ENCODE measurements at regions not wholly inside any gene's neighbourhood (a gene's known extent, or its start where the extent isn't known, plus 50 kb on each side); places are given as distances from the start of the nearest gene placed in this dataset.
"Not testable (repeated sequence)": the region's sequence is repeated elsewhere in the genome, so short reads cannot be mapped to it uniquely, and the experiment has no call there.

DNA sequence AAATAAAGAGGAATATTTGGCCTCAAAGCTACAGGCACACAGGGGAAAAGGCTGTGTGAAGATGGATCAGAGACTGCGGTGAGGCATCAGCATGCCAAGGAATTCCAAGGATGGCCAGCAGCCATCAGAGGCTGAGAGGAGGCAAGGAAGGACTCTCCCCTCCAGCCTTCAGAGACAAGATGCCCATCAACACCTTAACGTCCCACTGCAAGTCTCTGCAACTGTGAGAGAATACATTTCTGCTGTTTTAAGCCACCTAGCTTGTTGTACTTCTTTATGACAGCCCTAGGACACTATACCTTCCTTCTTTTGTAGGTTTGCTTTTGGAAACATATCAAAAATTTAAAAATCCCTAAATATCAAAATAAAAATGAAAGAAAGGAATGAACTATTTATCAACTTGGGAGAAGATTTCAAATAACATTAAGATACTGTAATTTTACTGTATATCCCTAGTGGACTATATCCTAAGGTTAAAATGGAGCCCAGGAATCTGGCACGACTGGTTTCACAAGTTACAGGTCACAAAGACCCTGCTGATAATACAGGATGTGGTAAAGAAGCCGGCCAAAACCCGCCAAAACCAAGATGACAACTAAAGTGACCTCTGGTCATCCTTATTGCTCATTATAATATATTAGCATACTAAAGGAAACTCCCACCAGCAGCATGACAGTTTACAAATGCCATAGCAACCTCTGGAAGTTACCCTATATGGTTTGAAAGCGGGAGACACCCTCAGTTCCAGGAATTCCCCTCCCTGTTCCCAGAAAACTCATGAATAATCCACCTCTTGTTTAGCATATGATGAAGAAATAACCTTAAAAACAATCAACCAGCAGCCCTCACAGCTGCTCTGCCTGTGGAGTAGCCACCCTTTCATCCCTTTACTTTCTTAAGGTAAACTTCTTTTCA lies 185.2 kb downstream of the AVL9 start:
- no peak for DNase-seq

DNA sequence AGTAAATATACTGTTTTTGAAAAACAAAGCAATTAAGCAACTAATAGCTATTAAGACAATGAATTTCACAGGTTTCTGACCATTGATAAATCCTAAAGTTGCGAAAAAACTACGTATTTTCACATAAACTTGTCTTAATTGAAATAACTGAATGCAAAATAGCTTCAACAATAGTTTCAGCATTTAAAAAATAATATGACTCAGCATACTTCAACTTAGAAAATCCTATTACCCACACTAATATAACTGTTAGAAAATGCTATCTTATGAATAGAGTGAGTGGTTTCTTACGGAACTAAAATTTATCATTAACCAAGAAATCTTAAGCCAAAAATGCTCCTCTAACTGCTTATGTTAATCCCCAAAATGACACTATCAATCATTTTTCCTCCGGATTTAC lies 183.9 kb downstream of the AVL9 start:
- no peak for DNase-seq

DNA sequence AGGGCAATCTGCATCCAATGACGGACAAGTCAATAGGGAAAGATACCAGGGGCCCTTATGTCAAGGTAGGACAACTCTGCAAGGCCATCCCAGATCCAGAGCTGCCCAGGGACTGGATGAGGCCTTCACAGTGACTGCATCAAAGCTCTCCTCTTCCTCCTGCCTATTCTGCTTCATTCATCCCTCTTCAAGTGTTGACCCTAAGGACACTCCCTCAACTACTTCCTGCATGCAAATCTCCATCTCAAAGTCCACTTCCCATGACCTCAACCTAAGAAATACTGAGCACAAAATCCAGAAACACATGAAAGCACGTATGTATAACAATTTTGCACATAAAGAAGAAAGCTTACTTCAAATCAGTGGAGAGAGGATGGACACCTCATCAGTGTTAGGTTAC lies 182.3 kb downstream of the AVL9 start:
- DNase-seq = no peak

DNA sequence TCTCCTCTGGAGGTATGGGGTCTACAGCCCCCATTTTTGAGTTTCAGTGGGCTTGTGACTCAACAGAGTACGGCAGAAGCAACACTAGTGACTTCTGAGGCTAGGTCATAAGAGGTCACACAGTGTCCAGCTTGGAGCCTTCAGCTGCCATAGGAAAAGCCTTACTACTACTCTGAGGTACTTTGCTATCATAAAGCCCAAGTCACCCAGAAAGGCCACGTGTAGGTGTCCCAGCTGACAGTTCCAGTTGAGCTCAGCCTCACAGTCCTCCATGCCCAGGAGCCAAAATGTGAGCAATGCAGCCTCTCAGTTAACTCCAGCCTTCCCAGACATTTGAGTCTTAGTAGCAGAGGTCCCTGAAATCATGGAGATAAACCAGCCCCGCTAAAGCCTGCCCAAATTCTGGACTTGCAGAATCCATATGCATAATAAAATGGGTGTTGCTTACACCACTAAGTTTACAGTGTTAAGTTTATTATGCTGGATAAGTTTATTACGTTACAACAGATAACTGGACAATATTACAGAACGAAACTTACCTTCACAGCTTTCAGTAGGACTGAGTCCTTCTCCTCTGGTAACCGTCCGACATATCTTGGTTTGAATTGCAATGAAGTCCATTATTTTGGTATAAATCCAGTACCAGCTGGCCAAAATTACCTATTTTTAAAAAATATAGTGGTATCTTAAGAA lies 181.1 kb downstream of the AVL9 start:
- DNase-seq = no peak

DNA sequence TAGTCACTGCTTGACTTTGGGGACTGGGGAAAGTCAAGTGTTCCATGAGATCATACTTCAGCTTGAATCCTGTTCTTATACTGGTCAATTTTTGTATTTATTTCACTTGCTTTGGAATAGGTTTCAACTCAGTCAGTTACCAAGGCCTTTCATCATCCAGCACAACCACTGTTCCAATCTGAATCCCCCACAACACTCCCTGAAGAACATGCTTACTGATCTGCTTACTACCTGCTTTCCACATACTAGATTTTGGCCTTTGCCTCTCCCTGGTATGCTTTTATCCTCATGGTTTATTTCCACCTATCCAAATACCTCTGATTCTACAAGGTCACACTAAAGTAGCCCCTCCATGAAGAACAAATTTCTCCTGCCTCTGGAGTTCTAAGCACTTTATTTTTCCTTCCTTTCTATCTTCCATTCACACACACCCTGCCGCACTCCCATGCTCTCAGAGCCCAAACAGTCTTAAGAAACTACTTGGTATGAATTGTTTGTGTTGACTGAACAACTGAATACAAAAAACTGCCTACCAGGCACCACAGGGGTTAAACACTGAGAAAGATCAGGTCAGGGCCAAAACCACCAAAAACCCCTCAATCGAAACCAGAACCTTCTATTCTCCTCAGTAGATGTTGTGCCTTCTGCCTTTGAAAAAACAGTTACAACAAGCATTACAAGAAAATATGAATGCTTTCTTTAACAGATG lies 178.1 kb downstream of the AVL9 start:
- no peak for DNase-seq

DNA sequence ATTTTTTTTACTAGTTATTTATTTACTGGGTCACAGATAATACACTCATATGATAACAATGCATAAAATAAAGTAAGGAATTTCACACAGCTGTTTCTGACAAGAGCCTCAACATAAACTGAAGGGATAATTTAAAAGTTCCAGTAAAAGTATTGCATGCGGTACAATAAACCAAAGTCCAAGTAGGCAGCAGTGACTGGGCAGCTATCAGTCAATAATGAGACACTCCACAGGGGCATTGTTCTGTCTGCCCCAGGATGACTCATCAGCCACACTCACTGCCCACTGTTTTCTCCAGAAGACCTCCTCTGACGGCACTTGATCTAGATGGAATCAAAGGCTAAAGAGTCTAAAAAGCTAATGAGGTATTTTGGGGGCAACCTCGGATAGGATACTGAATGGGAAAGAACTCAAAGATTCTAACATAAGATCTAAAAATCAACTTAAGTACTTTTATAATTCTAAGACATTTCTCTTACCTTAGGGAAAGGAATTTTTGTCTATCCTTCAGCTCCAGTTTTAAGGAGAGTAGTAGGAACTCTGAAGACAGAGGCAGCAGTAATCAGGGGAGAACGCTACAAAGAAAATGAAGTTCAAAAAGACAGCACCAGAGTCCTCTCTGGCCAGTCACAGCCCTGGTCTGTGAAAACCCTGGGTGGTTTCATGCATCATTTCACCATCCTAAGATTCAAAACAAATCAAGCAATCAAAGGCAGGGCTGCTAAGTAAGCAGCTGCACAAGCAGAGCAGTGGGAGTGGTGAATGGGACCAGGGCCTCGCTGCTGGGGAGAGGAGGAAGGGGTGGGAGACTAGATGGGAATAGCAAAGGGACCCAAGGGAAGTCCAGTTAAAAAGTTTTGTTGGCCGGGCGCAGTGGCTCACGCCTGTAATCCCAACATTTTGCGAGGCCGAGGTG lies 175.1 kb downstream of the AVL9 start:
- DNase-seq = no peak

DNA sequence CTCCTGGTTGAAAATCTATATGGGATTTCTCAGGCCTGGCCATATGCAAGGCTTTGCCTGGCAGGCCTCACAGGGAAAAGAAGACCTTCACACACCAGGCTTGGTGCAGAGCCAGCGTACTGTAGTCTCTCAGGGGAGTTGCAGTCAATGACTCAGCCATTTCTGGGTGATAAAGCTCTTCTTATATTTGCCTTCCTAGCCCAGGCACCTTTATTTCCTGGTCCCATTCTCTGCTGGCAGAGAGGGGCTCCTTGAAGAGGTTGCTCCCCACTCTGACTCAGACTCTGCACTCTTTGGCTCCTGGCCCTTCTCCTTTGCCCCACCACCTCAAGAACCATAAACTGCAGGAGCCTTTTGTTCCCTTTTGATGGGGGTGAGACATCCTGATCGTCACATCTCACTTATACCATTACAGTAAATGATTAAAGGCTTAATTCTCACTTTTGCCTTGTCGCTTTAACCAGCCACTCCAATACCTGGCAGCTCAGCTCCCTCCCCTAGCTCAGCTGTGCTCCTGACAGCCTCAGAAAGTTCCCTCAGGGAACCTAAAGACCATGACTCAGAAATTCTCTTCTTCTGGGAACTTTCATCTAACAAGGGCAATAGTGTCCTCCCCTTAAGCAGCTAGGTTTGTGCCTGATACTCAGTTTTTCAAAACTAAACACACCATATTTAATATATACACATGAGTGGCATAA lies 174.0 kb downstream of the AVL9 start:
- DNase-seq = peak; percentile 89

DNA sequence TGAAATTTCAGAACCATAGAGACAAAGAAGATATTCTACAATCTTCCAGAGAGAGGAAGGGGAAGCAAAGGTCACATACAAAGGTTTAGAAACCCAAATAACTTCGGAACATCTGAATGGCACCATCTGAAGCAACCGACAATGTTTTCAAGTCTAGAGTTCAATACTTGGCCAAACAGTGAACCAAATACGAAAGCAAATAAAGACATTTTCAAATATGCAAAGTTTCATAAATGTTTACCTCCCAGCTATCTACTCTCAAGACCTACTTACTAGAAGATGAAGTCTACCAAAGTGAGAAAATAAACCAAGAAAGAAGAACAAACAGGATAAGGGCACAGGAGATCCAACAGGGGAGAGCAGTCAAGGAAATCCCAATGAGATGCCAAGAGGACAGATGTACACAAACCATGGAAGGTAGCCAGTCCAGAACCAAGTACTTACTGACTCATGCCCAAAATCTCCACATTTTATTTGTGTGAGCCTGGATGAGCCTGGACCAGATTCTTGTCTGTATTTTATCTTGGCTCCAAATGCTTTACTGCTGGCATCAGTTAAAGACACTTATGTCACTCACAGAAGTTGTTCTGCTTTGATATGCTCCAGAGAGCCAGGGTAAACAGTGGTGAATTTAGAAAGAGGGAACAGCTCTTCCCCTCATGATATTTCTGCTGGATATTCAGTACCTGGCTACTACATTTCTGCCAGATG lies 173.3 kb downstream of the AVL9 start:
- DNase-seq = peak; percentile 96

DNA sequence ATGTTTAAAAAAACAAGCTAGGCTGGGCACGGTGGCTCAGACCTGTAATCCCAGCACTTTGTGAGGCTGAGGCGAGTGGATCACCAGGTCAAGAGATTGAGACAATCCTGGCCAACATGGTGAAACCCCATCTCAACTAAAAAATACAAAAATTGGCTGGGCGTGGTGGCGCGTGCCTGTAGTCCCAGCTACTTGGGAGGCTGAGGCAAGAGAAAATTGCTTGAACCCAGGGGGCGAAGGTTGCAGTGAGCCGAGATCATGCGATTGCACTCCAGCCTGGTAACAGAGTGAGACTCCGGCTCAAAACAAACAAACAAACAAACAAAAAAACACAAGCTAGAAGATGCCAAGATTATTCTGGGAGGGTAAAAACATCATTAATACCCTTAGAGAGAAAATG lies 172.3 kb downstream of the AVL9 start:
- DNase-seq = not testable (repeated sequence)

DNA sequence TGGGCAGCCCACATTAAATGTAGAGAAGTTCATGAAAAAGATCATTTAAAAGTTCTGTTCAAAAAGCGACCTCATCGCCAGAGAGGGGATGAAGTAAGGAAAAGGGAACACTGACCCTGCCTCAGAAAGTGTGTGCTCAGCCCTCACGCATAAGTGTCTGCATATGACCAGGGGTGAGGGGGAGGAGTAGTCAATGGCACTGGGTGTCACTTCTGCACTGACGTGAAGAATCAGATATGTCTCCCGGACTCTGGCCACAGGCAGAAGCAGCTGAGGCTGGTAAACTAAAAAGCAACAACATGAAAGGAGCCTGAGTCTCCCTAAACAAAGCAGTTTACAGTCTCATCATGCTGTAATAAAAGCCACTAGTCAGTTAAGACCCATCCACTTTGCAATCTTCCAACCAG lies 168.5 kb downstream of the AVL9 start:
- DNase-seq = not testable (repeated sequence)

DNA sequence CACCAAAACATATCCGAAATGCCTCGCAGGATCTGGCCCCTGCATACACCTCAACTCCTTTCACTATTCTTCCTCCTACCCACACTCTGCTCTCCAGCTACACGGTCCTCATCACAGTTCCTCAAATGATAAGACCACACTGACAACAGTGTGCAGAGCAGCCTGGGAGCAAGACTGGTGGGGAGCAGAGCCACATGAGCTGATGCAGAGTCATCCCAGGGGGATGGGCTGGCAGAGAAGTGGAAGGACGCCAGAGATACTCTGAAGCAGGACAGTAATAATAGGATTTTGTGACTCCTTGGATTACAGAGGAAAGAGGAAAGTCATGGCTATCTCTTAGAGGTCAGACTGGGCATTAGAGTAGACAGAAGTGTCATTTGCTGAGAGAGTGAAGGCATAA lies 167.2 kb downstream of the AVL9 start:
- not testable (repeated sequence) for DNase-seq

DNA sequence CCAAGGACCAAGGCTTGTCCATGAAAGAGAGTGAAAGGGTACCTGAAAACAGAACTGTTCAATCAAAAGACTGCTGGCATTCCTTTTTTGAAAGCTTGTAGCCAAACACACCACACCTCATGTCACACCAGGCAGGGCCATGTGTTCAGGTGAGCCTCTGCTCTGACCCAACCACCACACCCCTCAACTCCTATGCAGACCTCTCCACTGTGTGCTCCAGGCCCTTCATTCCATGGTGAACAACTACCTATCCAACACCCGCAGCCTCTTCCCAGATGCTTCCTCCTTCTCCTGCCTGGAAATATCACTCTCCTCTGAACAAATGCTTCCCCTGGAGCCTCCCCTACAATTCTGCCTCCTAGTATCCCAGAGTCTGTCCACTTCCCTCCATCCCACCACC lies 166.6 kb downstream of the AVL9 start:
- DNase-seq = no peak

DNA sequence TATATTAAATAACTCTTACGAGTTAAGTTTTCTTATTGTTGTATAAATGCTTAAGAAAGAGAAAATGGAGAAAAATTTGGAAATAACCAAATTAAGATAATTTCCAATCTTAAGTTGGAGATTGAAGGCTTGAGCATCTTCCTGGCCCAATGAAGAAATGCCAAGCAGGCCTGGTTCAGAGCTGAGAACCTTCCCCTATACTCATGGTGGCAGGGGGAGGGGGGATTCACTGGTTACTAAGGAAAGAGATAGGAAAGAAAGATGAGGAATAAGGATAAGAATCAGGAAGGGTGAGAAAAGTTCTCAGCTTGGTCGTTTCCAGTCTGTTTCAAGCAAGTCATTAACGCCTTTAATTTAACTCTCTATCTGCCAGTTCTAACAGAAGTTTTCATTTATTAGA lies 166.2 kb downstream of the AVL9 start:
- no peak for DNase-seq

DNA sequence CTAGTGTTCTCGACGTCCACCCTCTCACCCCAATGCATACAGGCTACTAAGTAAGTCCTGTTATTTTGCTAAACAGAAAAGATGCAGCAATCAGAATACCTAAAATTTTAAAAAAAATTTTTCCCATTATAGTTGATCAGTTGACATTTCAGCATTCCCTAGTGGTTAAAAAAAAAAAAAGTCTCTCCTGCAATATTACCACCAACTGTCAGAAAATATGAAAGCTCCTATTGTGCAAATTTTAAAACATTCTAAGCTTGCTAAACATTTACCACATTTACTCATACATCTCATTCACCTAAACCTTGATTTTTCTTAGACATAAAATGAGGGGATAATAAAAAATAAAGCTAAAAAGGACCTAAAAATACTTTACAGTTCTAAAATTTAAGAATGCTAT lies 165.6 kb downstream of the AVL9 start:
- DNase-seq = no peak

DNA sequence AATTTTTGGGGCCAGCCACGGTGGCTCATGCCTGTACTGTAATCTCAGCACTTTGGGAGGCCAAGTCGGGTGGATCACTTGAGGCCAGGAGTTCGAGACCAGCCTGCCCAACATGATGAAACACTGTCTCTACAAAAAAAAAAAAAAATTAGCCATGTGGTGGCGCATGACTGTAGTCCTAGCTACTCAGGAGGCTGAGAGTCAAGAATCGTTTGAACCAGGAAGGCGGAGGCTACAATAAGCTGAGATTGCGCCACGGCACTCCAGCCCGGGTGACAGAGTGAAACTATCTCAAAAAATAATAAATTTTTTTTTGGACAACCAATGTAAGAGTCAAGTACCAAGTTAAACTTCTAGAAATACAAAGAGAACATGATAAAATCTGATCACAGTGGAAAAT lies 164.6 kb downstream of the AVL9 start:
- no peak for DNase-seq

DNA sequence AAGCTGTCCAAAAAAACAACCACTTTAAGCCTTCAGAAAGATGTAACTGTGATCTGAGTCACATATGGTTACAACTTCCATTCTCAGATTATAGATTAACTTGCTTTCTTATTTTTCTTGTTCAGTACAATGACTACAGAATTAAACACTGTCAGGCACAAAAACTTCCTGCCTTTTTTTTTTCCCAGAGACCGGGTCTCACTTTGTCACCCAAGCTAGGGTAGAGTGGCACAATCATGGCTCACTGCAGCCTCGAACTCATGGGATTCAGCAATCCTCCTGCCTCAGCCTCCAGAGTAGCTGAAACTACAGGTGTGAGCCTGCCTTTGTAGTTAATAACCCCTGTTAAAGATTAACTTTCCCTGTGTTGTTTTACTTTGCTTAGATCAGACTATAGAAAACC lies 163.2 kb downstream of the AVL9 start:
- DNase-seq = no peak

DNA sequence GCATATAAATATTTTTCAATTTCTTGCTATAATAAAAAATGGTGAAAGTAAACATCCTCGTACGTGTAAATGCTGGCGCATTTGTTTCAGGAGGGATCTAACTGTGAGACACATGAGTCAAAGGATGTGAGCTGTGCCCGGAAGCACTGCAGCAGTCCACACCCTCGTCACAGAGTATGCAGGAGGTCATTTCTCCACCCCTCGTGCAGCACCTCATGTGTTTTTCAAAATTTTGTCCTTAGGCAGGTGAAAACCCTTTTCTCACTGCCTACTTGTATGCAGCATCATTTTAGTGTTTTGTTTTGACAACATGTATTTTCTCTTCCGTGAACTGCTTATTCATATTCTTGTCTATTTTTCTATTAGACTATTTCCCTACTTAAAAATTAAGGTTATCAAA lies 162.7 kb downstream of the AVL9 start:
- DNase-seq = no peak

DNA sequence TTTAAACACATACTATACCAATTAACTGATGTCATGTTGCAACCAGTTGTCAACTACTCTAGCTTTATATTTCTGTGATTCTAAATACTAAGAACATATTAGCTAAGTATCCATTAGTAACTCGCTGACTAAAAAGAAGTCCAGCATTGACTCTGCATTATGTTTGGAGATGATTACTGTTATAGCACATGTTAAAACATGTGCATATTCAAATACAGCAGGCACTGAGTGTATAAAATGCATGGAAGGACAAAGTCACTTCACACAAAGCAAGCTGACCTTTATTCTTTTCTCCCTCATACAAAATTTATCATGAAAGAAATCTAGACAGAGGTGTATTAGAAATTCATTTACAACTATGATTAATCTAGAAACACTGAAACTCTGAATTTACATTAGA lies 159.3 kb downstream of the AVL9 start:
- DNase-seq = not testable (repeated sequence)

DNA sequence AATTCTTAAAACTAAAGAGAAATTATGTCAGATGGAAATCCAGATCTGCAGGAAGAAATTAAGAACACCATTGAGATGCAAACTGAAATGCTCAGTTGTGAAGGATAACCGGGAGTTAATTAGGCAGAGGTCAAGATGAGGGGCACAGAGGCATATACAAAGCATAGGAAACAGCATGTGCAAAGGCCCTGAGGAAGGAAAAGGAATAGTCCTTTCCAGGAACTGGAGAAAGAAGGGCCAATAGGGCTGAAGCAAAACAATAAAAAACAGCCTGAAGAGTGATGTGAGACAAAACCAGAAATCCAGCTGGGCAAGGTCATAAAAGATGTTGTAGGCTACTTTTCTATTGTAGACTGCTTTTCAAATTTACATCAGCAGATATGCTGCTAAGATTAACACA lies 155.1 kb downstream of the AVL9 start:
- DNase-seq = not testable (repeated sequence)

DNA sequence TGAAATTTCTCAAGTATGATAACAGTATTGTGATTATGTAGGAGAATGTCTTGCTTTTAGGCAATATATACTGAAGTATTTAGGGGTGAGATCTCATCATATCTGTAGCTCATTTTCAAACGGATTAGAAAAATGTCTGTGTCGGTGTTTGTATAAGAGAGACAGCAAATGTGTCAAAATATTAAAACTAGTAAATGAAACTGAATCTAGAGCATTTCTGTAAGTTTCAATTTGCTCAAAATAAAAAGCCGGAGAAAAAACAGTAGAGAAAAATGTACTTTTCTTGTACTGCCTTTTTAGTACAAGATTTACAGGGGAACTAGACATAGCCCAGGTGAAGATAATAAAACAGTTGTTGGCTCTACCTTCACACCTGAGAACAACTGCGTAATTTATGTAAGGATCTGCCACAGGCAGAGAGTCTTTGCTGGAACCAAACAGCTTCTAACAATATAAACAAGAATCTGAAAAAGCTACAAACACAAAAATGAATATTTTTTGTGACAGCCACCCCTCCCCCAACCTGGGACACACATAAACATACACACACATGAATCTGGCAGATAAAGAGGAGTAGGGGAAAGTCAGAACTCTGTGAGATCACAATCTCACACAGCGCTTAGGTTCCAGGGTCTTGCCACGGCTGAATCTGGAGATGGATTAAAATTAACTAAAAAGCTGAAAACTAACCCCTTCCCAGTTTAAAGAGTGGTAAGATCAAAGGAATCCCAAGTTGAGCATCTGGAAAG lies 153.3 kb downstream of the AVL9 start:
- DNase-seq = no peak

DNA sequence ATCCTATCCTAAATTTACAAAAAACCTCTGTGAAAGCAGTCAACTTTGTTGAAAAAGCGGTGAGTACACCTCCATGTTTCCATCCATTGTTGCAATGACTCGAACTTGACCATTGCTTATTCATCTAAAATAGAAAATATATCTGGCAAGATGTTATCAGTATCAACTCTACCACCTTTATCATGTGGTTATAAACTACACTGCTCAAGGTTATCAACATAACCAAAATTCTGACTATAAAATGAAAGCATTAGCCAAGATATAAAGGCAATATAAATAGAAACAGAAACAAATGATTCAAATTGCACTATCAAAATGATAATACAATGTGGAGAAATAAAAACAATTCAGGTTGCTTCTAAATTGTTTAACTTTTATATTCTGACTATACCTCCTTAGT lies 150.0 kb downstream of the AVL9 start:
- not testable (repeated sequence) for DNase-seq
